ENCODE measurements at regions not wholly inside any gene's neighbourhood (a gene's known extent, or its start where the extent isn't known, plus 50 kb on each side); places are given as distances from the start of the nearest gene placed in this dataset.
A peak's percentile ranks its signal among the peaks of the same experiment; 100 is the strongest.
"Not testable (repeated sequence)": the region's sequence is repeated elsewhere in the genome, so short reads cannot be mapped to it uniquely, and the experiment has no call there.

- DNase-seq (ENCODE audit: low read depth, low spot score), result no peak
- no peak overlapping the region for H3K27ac ChIP-seq
Observed at GRCh38 chr21:15932726-15933125, 202.9 kb downstream of the USP25 start.

DNA sequence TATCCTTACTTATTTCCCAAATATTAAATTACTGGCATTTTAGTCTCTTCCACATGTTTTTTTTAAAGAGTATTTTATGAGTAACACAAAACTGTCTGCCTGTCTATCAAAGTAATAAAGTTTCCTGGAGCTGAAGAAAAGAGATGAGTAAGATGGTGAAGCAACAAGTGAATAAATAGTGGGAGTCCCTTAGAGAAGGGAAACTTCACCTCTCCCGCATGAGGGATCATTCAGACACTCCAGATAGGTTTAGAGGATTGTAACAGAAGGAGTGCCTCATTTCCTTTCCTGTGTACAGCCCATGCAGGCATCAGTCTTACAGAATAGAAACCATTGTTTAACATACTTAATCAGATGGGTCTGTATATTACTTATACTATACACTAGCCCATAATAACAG is 205.7 kb downstream of the USP25 start:
- no peak overlapping the region for H3K27ac ChIP-seq
- no peak for DNase-seq (ENCODE audit: low read depth, low spot score)

GRCh38 chr21:15943009-15943666 is 213.4 kb downstream of the USP25 start:
- no peak for DNase-seq (ENCODE audit: low read depth, low spot score)
- no peak overlapping the region for H3K27ac ChIP-seq

GRCh38 chr21:15947677-15948076 is 217.9 kb downstream of the USP25 start:
- DNase-seq (ENCODE audit: low read depth, low spot score), result no peak
- H3K27ac ChIP-seq, result no peak overlapping the region

- no peak for DNase-seq (ENCODE audit: low read depth, low spot score)
- H3K27ac ChIP-seq, result no peak overlapping the region
Observed at GRCh38 chr21:15953551-15954116, 223.9 kb downstream of the USP25 start.

DNA sequence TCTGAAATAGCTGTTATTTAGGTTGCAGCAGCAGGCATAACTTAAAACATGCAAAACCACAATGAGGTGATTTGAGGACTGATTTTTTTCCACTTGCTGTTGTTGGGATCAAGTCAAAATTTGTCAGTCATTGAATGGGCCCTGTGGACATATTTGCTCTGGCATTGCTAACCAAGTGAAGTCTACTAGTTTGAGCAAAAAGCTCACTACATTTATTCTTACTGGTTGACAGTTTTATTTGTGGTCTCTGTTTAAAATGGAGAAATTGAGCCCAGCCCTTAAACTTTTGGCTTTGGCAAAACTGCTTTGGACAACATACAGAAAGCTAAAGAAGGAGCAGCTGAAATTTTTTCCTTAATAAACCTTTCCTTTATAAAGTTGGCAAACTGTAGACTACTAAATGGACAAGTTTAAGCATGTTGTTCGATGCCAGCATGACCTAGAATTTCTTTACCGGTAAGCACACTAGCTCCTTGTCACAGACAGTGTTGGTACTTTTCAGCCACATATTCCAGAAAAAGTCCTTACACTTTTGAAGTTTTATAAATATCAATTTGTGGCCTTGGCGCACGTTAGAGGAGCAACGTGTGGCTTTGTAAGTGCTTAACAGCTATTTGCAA is 234.6 kb downstream of the USP25 start:
- DNase-seq (ENCODE audit: low read depth, low spot score), result peak; percentile 6
- peak overlapping the region; percentile 9 for H3K27ac ChIP-seq

- DNase-seq (ENCODE audit: low read depth, low spot score), result no peak
- H3K27ac ChIP-seq, result no peak overlapping the region
Observed at GRCh38 chr21:15966231-15966630, 236.4 kb downstream of the USP25 start.

DNA sequence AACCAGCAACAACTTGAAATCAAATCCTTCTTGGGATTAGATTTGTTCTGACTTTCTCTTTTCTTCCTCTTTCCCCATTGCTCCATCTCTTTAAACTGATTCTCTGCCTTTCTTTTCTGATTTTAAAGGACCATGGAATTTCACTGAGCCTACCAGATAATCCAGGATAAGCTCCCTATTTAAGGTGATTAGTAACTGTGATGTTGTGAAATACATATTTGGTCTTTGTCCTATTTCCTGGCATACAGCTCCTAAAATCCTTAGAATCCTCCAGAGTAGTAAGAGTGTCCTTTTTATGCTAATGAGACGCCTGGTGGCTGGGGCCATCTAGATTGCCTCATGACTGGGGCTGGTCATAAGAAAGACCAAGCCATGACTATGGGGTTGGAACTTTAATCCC is 236.9 kb downstream of the USP25 start:
- DNase-seq (ENCODE audit: low read depth, low spot score), result no peak
- H3K27ac ChIP-seq, result no peak overlapping the region

- no peak for DNase-seq (ENCODE audit: low read depth, low spot score)
- no peak overlapping the region for H3K27ac ChIP-seq
Observed at GRCh38 chr21:15967661-15968060, 237.9 kb downstream of the USP25 start.

GRCh38 chr21:15968776-15969310 is 239.1 kb downstream of the USP25 start:
- no peak for DNase-seq (ENCODE audit: low read depth, low spot score)
- H3K27ac ChIP-seq, result no peak overlapping the region

- DNase-seq (ENCODE audit: low read depth, low spot score), result no peak
Observed at GRCh38 chr21:15976807-15977206, 247.0 kb downstream of the USP25 start.

DNA sequence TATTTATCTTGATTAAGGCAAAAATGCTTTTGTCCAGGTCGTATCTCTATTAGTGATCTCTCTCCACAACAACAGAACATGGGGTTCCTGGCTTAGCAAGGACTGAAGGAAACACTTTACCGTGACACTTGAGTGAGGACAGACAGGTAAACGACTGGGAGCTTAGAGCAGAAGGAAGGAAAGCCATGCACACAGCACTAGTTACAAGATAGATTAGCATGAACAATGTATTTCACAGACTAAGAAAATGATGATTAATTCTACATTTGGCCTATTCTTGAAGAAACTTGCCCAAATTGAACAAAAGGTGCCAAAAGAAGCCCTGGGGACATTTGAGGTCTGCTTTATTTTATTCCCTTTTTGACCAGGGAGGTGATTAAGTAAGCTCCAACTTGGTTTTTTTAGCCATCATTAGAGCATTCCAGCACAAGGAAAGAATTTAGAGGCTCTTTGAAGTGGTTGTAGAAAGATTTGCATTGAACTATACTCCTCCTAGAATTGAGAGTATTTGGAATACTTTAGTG is 248.5 kb downstream of the USP25 start:
- H3K27ac ChIP-seq, result no peak overlapping the region
- no peak for DNase-seq (ENCODE audit: low read depth, low spot score)

More at GRCh38 chr21:15976807-15977206, 247.0 kb downstream of the USP25 start:
- no peak overlapping the region for H3K27ac ChIP-seq

- not testable (repeated sequence) for H3K27ac ChIP-seq
Observed at GRCh38 chr21:15979493-15979892, 249.7 kb downstream of the USP25 start.

DNA sequence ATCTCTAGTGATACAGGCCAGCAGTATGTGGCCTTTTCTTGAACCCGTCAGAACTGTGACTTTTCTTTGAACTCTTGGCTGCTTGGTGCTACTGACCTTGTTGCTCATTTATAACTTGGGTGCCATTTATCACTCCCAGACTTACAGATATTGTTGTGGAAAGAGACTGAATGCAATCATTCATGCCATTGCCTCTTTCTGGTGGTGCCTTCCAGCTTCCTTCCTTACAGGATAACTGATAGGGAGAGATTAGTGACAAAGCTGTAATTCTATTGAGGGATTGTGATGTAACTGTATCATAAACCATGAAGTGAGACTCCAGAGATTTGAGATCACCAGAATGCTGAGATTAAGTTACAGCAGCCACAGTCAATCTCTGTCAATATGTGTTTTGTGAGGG is 256.5 kb downstream of the USP25 start:
- no peak for DNase-seq (ENCODE audit: low read depth, low spot score)
- H3K27ac ChIP-seq, result no peak overlapping the region

More at GRCh38 chr21:15979493-15979892, 249.7 kb downstream of the USP25 start:
- not testable (repeated sequence) for DNase-seq (ENCODE audit: low read depth, low spot score)

DNA sequence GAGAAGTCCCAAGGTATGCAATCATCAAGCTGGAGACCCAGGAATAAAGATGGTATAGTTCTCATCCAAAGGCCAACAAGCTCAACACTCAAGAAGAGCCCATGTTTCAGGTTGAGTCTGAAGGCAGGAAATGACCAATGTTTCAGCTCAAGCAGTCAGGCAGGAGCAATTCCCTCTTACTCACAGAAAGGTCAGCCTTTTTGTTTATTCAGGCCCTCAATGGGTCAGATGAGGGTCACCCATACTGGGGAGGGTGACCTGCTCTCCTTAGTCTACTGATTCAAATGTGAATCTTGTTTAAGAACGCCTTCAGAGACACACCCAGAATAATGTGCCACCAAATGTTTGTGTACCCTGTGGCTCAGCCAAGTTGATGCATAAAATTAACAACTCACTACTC is 262.4 kb downstream of the USP25 start:
- H3K27ac ChIP-seq, result no peak overlapping the region
- DNase-seq (ENCODE audit: low read depth, low spot score), result no peak

- DNase-seq (ENCODE audit: low read depth, low spot score), result no peak
- H3K27ac ChIP-seq, result no peak overlapping the region
Observed at GRCh38 chr21:15993951-15994350, 264.2 kb downstream of the USP25 start.

- DNase-seq (ENCODE audit: low read depth, low spot score), result no peak
- H3K27ac ChIP-seq, result no peak overlapping the region
Observed at GRCh38 chr21:15999741-16000140, 270.0 kb downstream of the USP25 start.

- no peak overlapping the region for H3K27ac ChIP-seq
- no peak for DNase-seq (ENCODE audit: low read depth, low spot score)
Observed at GRCh38 chr21:16002874-16003466, 273.2 kb downstream of the USP25 start.

GRCh38 chr21:16004086-16004485 is 274.3 kb downstream of the USP25 start:
- no peak overlapping the region for H3K27ac ChIP-seq
- DNase-seq (ENCODE audit: low read depth, low spot score), result no peak

GRCh38 chr21:16004523-16004922 is 274.7 kb downstream of the USP25 start:
- no peak overlapping the region for H3K27ac ChIP-seq
- DNase-seq (ENCODE audit: low read depth, low spot score), result no peak

DNA sequence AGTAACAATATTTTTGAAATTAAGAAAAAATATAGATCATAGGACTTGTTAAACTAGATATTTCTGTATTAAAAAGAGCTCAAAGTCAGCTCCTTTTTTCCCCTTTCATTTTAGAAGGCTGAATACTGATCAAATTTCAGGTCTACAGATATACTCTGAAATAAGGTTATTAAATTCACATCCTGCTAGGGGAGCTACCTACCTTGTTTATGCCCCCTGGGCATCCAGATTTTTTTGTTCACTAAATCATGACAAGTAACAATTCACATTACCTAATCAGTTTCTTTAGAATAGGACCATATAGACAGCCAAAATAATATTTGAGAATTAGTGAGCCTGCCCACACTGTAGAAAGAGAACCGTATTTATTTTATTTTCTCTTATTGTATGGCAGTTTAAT is 276.2 kb downstream of the USP25 start:
- DNase-seq (ENCODE audit: low read depth, low spot score), result no peak
- no peak overlapping the region for H3K27ac ChIP-seq

All from epithelial cell of prostate (primary cell).